Vagina (tissue), 2 donors: ENCODE measurements at regions not wholly inside any gene's neighbourhood (a gene's known extent, or its start where the extent isn't known, plus 50 kb on each side); places are given as distances from the start of the nearest gene placed in this dataset.
A peak's percentile ranks its signal among the peaks of the same experiment; 100 is the strongest.
"Not testable (repeated sequence)": the region's sequence is repeated elsewhere in the genome, so short reads cannot be mapped to it uniquely, and the experiment has no call there.

Experiments
- DNase-seq, 2 donors: peaks; one replicate each; pipeline ENCODE4 v3.0.0-alpha.2; 2017; ENCODE audit errors: extremely low spot score in 2 of 2
- H3K27ac ChIP-seq: fragments of 200-600 bp; sonication (generic); one replicate; pipeline ENCODE4 v1.5.1; 2019
- H3K27me3 ChIP-seq: fragments of 200-600 bp; sonication (generic); one replicate; pipeline ENCODE4 v1.5.1; 2019
- H3K36me3 ChIP-seq, 2 donors: fragments of 200-600 bp; sonication (generic); one replicate each; pipeline ENCODE4 v1.5.1; 2017 to 2019
- H3K4me1 ChIP-seq: fragments of 200-600 bp; sonication (generic); one replicate; pipeline ENCODE4 v1.5.1; 2019
- H3K4me3 ChIP-seq, 2 donors: fragments of 200-600 bp; sonication (generic); 1 replicate in 1 of 2; 2 replicates in 1 of 2; pipeline ENCODE4 v1.5.1; 2016 to 2019
- H3K9me3 ChIP-seq: fragments of 200-600 bp; sonication (generic); one replicate; pipeline ENCODE4 v1.5.1; 2019
- CTCF ChIP-seq, 3 experiments: fragments of 450-650 bp in 2 of 3; fragments of 200-600 bp in 1 of 3; sonication (generic) in 1 of 3; IDR thresholded peaks; one replicate each; pipeline ENCODE4 v1.5.1; 2017 to 2019; ENCODE audit warnings: antibody characterized with exemption in 3 of 3, mild to moderate bottlenecking in 2 of 3, moderate library complexity in 2 of 3
- POLR2A ChIP-seq, 2 donors: fragments of 450-650 bp; IDR thresholded peaks; one replicate each; pipeline ENCODE4 v1.6.1; 2017; ENCODE audit warnings: antibody characterized with exemption in 2 of 2, mild to moderate bottlenecking in 2 of 2, moderate library complexity in 2 of 2
- POLR2AphosphoS5 ChIP-seq, 2 donors: sonication (generic); formaldehyde crosslinking; IDR thresholded peaks; one replicate each; pipeline ENCODE4 v1.9.0; 2017; ENCODE audit warnings: antibody characterized with exemption in 2 of 2, mild to moderate bottlenecking in 2 of 2, low read depth in 1 of 2; ENCODE audit not compliant: insufficient read depth in 1 of 2
- intact Hi-C: fragments of 100-400 bp; cut with DNase I; formaldehyde crosslinking; loops from one replicate; pipeline ENCODE4 v1.15.1; 2023

GRCh38 chr15:20341901-20342600 lies 199.5 kb downstream of the GOLGA6L6 start:
- Histone ChIP-seq H3K9me3 (peaks cover 16% of the 10 kb centered on the region), H3K36me3 (no peaks in the 10 kb centered on the region), H3K27ac (no peak overlapping the region), H3K4me1 (no peaks in the 10 kb centered on the region), H3K4me3 (no peak overlapping the region), H3K27me3 (no peaks in the 10 kb centered on the region)
- TF ChIP-seq POLR2A (IDR thresholded peaks at IDR 0.05) (no peak), CTCF (IDR thresholded peaks at IDR 0.05) (peak in 1 of 3 experiments; percentile 15)
- intact Hi-C loops: no loop called here
- DNase-seq: peak; percentile 99 to 100

- Histone ChIP-seq H3K36me3 (no peaks in the 10 kb centered on the region), H3K4me3 (no peak overlapping the region), H3K27me3 (no peaks in the 10 kb centered on the region), H3K27ac (no peak overlapping the region), H3K9me3 (peaks cover 18% of the 10 kb centered on the region), H3K4me1 (no peaks in the 10 kb centered on the region)
- intact Hi-C loops: no loop called here
- peak; percentile 100 for DNase-seq
- TF ChIP-seq POLR2A (IDR thresholded peaks at IDR 0.05): no peak
- TF ChIP-seq CTCF (IDR thresholded peaks at IDR 0.05): no peak
- TF ChIP-seq POLR2AphosphoS5 (IDR thresholded peaks at IDR 0.05; ENCODE audit: insufficient read depth in 1 of 2, low read depth in 1 of 2): no peak
Observed at GRCh38 chr15:20340931-20341661, 200.5 kb downstream of the GOLGA6L6 start.

GRCh38 chr15:20340331-20340811 lies 201.2 kb downstream of the GOLGA6L6 start:
- H3K27me3 ChIP-seq: no peaks in the 10 kb centered on the region
- DNase-seq: peak; percentile 95 to 100
- H3K36me3 ChIP-seq: no peaks in the 10 kb centered on the region
- no peak overlapping the region for H3K4me3 ChIP-seq
- intact Hi-C loops: no loop called here
- H3K4me1 ChIP-seq: no peaks in the 10 kb centered on the region
- peaks cover 18% of the 10 kb centered on the region for H3K9me3 ChIP-seq
- TF ChIP-seq CTCF (IDR thresholded peaks at IDR 0.05) (no peak), POLR2A (IDR thresholded peaks at IDR 0.05) (no peak), POLR2AphosphoS5 (IDR thresholded peaks at IDR 0.05; ENCODE audit: insufficient read depth in 1 of 2, low read depth in 1 of 2) (no peak)
- no peak overlapping the region for H3K27ac ChIP-seq

- H3K4me3 ChIP-seq, intact Hi-C loops, H3K36me3 ChIP-seq, H3K27me3 ChIP-seq, H3K4me1 ChIP-seq, H3K27ac ChIP-seq: not testable (repeated sequence)
- peak; percentile 79 to 97 for DNase-seq
- H3K9me3 ChIP-seq: peaks cover 18% of the 10 kb centered on the region
Observed at GRCh38 chr15:20339086-20339791, 202.4 kb downstream of the GOLGA6L6 start.

- H3K4me1 ChIP-seq, DNase-seq, H3K36me3 ChIP-seq, H3K27ac ChIP-seq, H3K27me3 ChIP-seq, H3K4me3 ChIP-seq, intact Hi-C loops: not testable (repeated sequence)
- peaks cover 18% of the 10 kb centered on the region for H3K9me3 ChIP-seq
Observed at GRCh38 chr15:20338671-20339070, 202.9 kb downstream of the GOLGA6L6 start.

GRCh38 chr15:20337238-20337637 lies 204.4 kb downstream of the GOLGA6L6 start:
- H3K27me3 ChIP-seq: not testable (repeated sequence)

GRCh38 chr15:20334451-20334850 lies 207.1 kb downstream of the GOLGA6L6 start:
- H3K36me3 ChIP-seq, H3K4me1 ChIP-seq, intact Hi-C loops, H3K9me3 ChIP-seq, H3K27me3 ChIP-seq, H3K4me3 ChIP-seq, H3K27ac ChIP-seq, DNase-seq: not testable (repeated sequence)

More at GRCh38 chr15:20337238-20337637, 204.4 kb downstream of the GOLGA6L6 start:
- H3K4me3 ChIP-seq, H3K4me1 ChIP-seq, intact Hi-C loops, DNase-seq, H3K27ac ChIP-seq, H3K36me3 ChIP-seq: not testable (repeated sequence)
- H3K9me3 ChIP-seq: peaks cover 16% of the 10 kb centered on the region

GRCh38 chr15:20325751-20326150 lies 215.8 kb downstream of the GOLGA6L6 start:
- DNase-seq, H3K27me3 ChIP-seq, H3K4me3 ChIP-seq, H3K9me3 ChIP-seq, H3K27ac ChIP-seq, H3K4me1 ChIP-seq, intact Hi-C loops, H3K36me3 ChIP-seq: not testable (repeated sequence)

GRCh38 chr15:20317132-20317531 lies 224.5 kb downstream of the GOLGA6L6 start:
- H3K4me3 ChIP-seq, intact Hi-C loops, H3K27ac ChIP-seq, H3K36me3 ChIP-seq, H3K27me3 ChIP-seq, H3K4me1 ChIP-seq, H3K9me3 ChIP-seq, DNase-seq: not testable (repeated sequence)
